HFFc6 (cell line): ENCODE measurements at regions not wholly inside any gene's neighbourhood (a gene's known extent, or its start where the extent isn't known, plus 50 kb on each side); places are given as distances from the start of the nearest gene placed in this dataset.
"Not testable (repeated sequence)": the region's sequence is repeated elsewhere in the genome, so short reads cannot be mapped to it uniquely, and the experiment has no call there.

Experiments used
- DNase-seq: peaks from one replicate; pipeline ENCODE4 v3.0.0-alpha.2; 2018
- H3K27ac Mint-ChIP-seq: 2 replicates; pipeline ENCODE4 v1.8.0; 2020; ENCODE audit warnings: mild to moderate bottlenecking, mixed read lengths
- H3K27me3 Mint-ChIP-seq: 2 replicates; pipeline ENCODE4 v1.8.0; 2021; ENCODE audit warnings: mild to moderate bottlenecking, moderate library complexity, mixed read lengths; ENCODE audit not compliant: insufficient read depth
- H3K36me3 Mint-ChIP-seq: 2 replicates; pipeline ENCODE4 v1.8.0; 2021; ENCODE audit warnings: low read depth, mixed read lengths
- H3K4me1 Mint-ChIP-seq: 2 replicates; pipeline ENCODE4 v1.8.0; 2020; ENCODE audit warnings: low read depth, mixed read lengths
- H3K4me3 Mint-ChIP-seq: 2 replicates; pipeline ENCODE4 v1.8.0; 2020; ENCODE audit warnings: mild to moderate bottlenecking, moderate library complexity, mixed read lengths
- H3K9me3 Mint-ChIP-seq: 2 replicates; pipeline ENCODE4 v1.8.0; 2020; ENCODE audit warnings: mild to moderate bottlenecking, mixed read lengths
- CTCF ChIP-seq: fragments of 200-600 bp; sonication (generic); IDR thresholded peaks from 2 replicates; pipeline ENCODE4 v1.5.0; 2021; ENCODE audit warnings: antibody characterized with exemption, mild to moderate bottlenecking

GRCh38 chr7:113752689-113753088, 166.1 kb downstream of the PPP1R3A start:
- H3K27ac Mint-ChIP-seq = no peak overlapping the region
- H3K4me3 Mint-ChIP-seq = no peak overlapping the region
- H3K9me3 Mint-ChIP-seq = peaks cover 28% of the 10 kb centered on the region
- H3K36me3 Mint-ChIP-seq = no peaks in the 10 kb centered on the region
- DNase-seq = no peak
- no peak for TF ChIP-seq CTCF
- H3K4me1 Mint-ChIP-seq = no peaks in the 10 kb centered on the region
- H3K27me3 Mint-ChIP-seq = no peaks in the 10 kb centered on the region

- no peak for DNase-seq
- Mint-ChIP-seq H3K36me3 (no peaks in the 10 kb centered on the region), H3K4me3 (no peak overlapping the region), H3K9me3 (peaks cover 24% of the 10 kb centered on the region), H3K27ac (no peak overlapping the region), H3K27me3 (no peaks in the 10 kb centered on the region), H3K4me1 (no peaks in the 10 kb centered on the region)
- TF ChIP-seq CTCF = no peak
Observed at GRCh38 chr7:113752289-113752688, 166.5 kb downstream of the PPP1R3A start.

- no peak for DNase-seq
- no peaks in the 10 kb centered on the region for H3K27me3 Mint-ChIP-seq
- H3K4me3 Mint-ChIP-seq = no peak overlapping the region
- H3K27ac Mint-ChIP-seq = no peak overlapping the region
- no peak for TF ChIP-seq CTCF
- H3K36me3 Mint-ChIP-seq = no peaks in the 10 kb centered on the region
- peaks cover 22% of the 10 kb centered on the region for H3K9me3 Mint-ChIP-seq
- H3K4me1 Mint-ChIP-seq = no peaks in the 10 kb centered on the region
Observed at GRCh38 chr7:113751547-113751946, 167.3 kb downstream of the PPP1R3A start.

GRCh38 chr7:113748385-113748784, 170.4 kb downstream of the PPP1R3A start:
- H3K4me1 Mint-ChIP-seq, H3K36me3 Mint-ChIP-seq, H3K4me3 Mint-ChIP-seq, H3K27ac Mint-ChIP-seq, H3K27me3 Mint-ChIP-seq, DNase-seq: not testable (repeated sequence)
- peaks cover 15% of the 10 kb centered on the region for H3K9me3 Mint-ChIP-seq

GRCh38 chr7:113742946-113743431, 175.8 kb downstream of the PPP1R3A start:
- H3K36me3 Mint-ChIP-seq = not testable (repeated sequence)

GRCh38 chr7:113742377-113742776, 176.4 kb downstream of the PPP1R3A start:
- no peak overlapping the region for H3K4me3 Mint-ChIP-seq
- H3K36me3 Mint-ChIP-seq = no peaks in the 10 kb centered on the region
- TF ChIP-seq CTCF = no peak
- H3K27ac Mint-ChIP-seq = no peak overlapping the region
- no peak for DNase-seq
- no peaks in the 10 kb centered on the region for H3K27me3 Mint-ChIP-seq
- no peaks in the 10 kb centered on the region for H3K4me1 Mint-ChIP-seq
- H3K9me3 Mint-ChIP-seq = peaks cover 9% of the 10 kb centered on the region

More at GRCh38 chr7:113742946-113743431, 175.8 kb downstream of the PPP1R3A start:
- H3K4me1 Mint-ChIP-seq, H3K27ac Mint-ChIP-seq, H3K9me3 Mint-ChIP-seq, H3K27me3 Mint-ChIP-seq, DNase-seq, H3K4me3 Mint-ChIP-seq: not testable (repeated sequence)

GRCh38 chr7:113731571-113731970, 187.2 kb downstream of the PPP1R3A start:
- no peaks in the 10 kb centered on the region for H3K27me3 Mint-ChIP-seq
- TF ChIP-seq CTCF = no peak
- no peak for DNase-seq

More at GRCh38 chr7:113731571-113731970, 187.2 kb downstream of the PPP1R3A start:
- Mint-ChIP-seq H3K36me3 (no peaks in the 10 kb centered on the region), H3K4me1 (no peaks in the 10 kb centered on the region), H3K27ac (no peak overlapping the region), H3K9me3 (peaks cover 17% of the 10 kb centered on the region), H3K4me3 (no peak overlapping the region)
